IgD-negative memory B cell (primary cell): ENCODE measurements at regions not wholly inside any gene's neighbourhood (a gene's known extent, or its start where the extent isn't known, plus 50 kb on each side); places are given as distances from the start of the nearest gene placed in this dataset.

ENCODE experiments used
- H3K27ac Mint-ChIP-seq, 3 donors: one replicate each; pipeline ENCODE4 v1.8.0; 2020 to 2022; ENCODE audit warnings: mild to moderate bottlenecking in 3 of 3, mixed read lengths in 3 of 3, moderate library complexity in 1 of 3
- H3K27me3 Mint-ChIP-seq: one replicate; pipeline ENCODE4 v1.8.0; 2021; ENCODE audit warnings: mixed read lengths
- H3K36me3 Mint-ChIP-seq: one replicate; pipeline ENCODE4 v1.8.0; 2020; ENCODE audit warnings: mild to moderate bottlenecking, mixed read lengths
- H3K4me1 Mint-ChIP-seq, 3 donors: one replicate each; pipeline ENCODE4 v1.8.0; 2020 to 2022; ENCODE audit warnings: mixed read lengths in 3 of 3, mild to moderate bottlenecking in 1 of 3
- H3K4me3 Mint-ChIP-seq, 4 donors: one replicate each; pipeline ENCODE4 v1.8.0; 2020 to 2022; ENCODE audit warnings: mild to moderate bottlenecking in 4 of 4, mixed read lengths in 4 of 4, moderate library complexity in 3 of 4
- H3K9me3 Mint-ChIP-seq, 3 donors: one replicate each; pipeline ENCODE4 v1.8.0; 2020 to 2021; ENCODE audit warnings: mixed read lengths in 3 of 3, mild to moderate bottlenecking in 1 of 3

GRCh38 chr20:57809149-57809548 is 99.3 kb upstream of the PMEPA1 start:
- Mint-ChIP-seq H3K4me1 (no peaks in the 10 kb centered on the region), H3K4me3 (no peak overlapping the region), H3K27me3 (peaks cover 15% of the 10 kb centered on the region), H3K27ac (no peak overlapping the region), H3K9me3 (no peaks in the 10 kb centered on the region), H3K36me3 (peaks cover 1% of the 10 kb centered on the region)

GRCh38 chr20:57808264-57809070 is 98.7 kb upstream of the PMEPA1 start:
- Mint-ChIP-seq H3K27me3 (peaks cover 9% of the 10 kb centered on the region), H3K9me3 (no peaks in the 10 kb centered on the region), H3K4me1 (no peaks in the 10 kb centered on the region), H3K27ac (no peak overlapping the region), H3K36me3 (peaks cover 1% of the 10 kb centered on the region), H3K4me3 (no peak overlapping the region)

GRCh38 chr20:57807401-57808263 is 97.8 kb upstream of the PMEPA1 start:
- Mint-ChIP-seq H3K27me3 (peaks cover 9% of the 10 kb centered on the region), H3K4me3 (no peak overlapping the region), H3K9me3 (no peaks in the 10 kb centered on the region), H3K27ac (no peak overlapping the region), H3K36me3 (peaks cover 1% of the 10 kb centered on the region), H3K4me1 (no peaks in the 10 kb centered on the region)

GRCh38 chr20:57806975-57807374 is 97.2 kb upstream of the PMEPA1 start:
- no peak overlapping the region for H3K27ac Mint-ChIP-seq
- H3K4me1 Mint-ChIP-seq = peaks cover 0 to 2% (median 1%) of the 10 kb centered on the region in 3 donors

GRCh38 chr20:57806476-57806875 is 96.7 kb upstream of the PMEPA1 start:
- Mint-ChIP-seq H3K27ac (no peak overlapping the region), H3K36me3 (peaks cover 1% of the 10 kb centered on the region), H3K4me3 (no peak overlapping the region), H3K27me3 (peaks cover 9% of the 10 kb centered on the region), H3K9me3 (no peaks in the 10 kb centered on the region), H3K4me1 (peaks cover 0 to 2% (median 1%) of the 10 kb centered on the region in 3 donors)

More at GRCh38 chr20:57806975-57807374, 97.2 kb upstream of the PMEPA1 start:
- no peaks in the 10 kb centered on the region for H3K9me3 Mint-ChIP-seq
- H3K36me3 Mint-ChIP-seq = peaks cover 1% of the 10 kb centered on the region
- H3K4me3 Mint-ChIP-seq = no peak overlapping the region
- peaks cover 9% of the 10 kb centered on the region for H3K27me3 Mint-ChIP-seq

DNA sequence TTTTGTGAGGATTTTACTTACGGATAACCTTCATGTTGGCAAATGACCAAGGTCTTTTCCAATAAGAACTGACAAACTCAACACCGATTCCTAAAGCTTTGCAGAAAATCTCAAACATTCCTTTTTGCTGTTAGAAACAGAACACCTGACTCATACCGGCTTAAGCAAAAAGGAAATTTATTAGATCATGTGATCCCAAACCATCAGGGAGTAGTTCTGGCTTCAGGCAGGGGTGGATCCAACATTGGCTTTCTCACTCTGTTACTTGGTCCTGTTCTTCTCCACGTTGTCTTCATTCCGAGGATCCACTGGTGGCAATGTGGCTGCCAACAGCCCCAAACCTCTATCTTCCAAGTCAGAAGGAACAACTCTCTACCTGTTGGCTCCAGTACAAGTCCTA is 95.9 kb upstream of the PMEPA1 start:
- Mint-ChIP-seq H3K27me3 (peaks cover 11% of the 10 kb centered on the region), H3K27ac (no peak overlapping the region), H3K4me1 (peaks cover 0 to 2% (median 1%) of the 10 kb centered on the region in 3 donors), H3K9me3 (no peaks in the 10 kb centered on the region), H3K4me3 (no peak overlapping the region), H3K36me3 (peaks cover 1% of the 10 kb centered on the region)

- H3K27ac Mint-ChIP-seq = no peak overlapping the region
- H3K4me3 Mint-ChIP-seq = no peak overlapping the region
- H3K9me3 Mint-ChIP-seq = no peaks in the 10 kb centered on the region
- peaks cover 11% of the 10 kb centered on the region for H3K27me3 Mint-ChIP-seq
- peaks cover 1% of the 10 kb centered on the region for H3K36me3 Mint-ChIP-seq
- H3K4me1 Mint-ChIP-seq = peaks cover 0 to 2% (median 1%) of the 10 kb centered on the region in 3 donors
Measured at GRCh38 chr20:57804470-57805250, 94.8 kb upstream of the PMEPA1 start.

DNA sequence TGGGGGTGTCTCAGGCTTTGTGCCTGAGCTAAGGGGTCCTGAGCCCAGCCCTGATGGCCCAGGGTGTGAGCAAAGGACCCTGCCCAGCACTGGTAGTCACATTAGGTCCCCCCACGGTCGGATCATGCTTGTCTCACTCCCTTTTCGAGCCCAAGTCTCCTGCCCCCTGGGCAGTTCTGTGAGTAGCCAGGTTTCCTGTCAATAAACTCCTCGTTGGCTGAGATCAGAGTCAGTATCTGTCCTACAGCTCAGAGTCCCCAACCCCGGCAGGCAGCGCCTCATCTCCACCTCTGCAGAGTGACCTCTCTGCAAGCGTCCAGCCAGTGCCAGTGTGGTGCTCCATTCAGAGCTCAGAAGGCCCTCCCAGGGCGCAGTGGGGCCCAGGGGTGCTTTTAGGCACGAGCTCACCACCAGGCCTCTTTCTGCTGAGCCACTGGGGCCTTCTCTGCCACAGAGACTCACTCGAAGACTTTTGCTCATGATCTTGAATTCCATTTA is 93.7 kb upstream of the PMEPA1 start:
- Mint-ChIP-seq H3K27me3 (peaks cover 11% of the 10 kb centered on the region), H3K4me3 (no peak overlapping the region), H3K9me3 (no peaks in the 10 kb centered on the region), H3K27ac (no peak overlapping the region), H3K4me1 (peaks cover 0 to 2% (median 1%) of the 10 kb centered on the region in 3 donors), H3K36me3 (peaks cover 1% of the 10 kb centered on the region)

- H3K27me3 Mint-ChIP-seq = peaks cover 11% of the 10 kb centered on the region
- no peak overlapping the region for H3K4me3 Mint-ChIP-seq
- no peak overlapping the region for H3K27ac Mint-ChIP-seq
- H3K9me3 Mint-ChIP-seq = no peaks in the 10 kb centered on the region
- H3K36me3 Mint-ChIP-seq = peaks cover 1% of the 10 kb centered on the region
- peaks cover 0 to 2% (median 1%) of the 10 kb centered on the region in 3 donors for H3K4me1 Mint-ChIP-seq
Measured at GRCh38 chr20:57802765-57803507, 93.1 kb upstream of the PMEPA1 start.

DNA sequence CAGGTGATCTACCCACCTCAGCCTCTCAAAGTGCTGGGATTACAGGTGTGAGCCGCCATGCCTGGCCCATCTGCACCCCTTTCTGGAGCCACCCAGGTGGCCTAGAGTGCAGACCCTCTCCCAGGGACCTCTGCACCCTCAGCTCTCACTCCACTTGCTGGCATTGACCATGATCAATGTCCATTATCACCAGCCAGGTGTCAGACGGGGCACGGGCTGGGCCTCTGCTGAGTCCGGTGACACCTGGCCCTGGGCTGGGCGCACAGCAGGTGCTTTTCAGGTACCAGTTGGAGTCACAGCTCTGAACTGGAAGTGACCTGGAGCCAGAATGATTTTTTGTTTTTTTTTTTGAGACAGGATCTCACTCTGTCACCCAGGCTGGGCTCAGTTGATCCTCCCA is 91.8 kb upstream of the PMEPA1 start:
- Mint-ChIP-seq H3K4me1 (peaks cover 0 to 2% (median 1%) of the 10 kb centered on the region in 3 donors), H3K4me3 (no peak overlapping the region), H3K27ac (no peak overlapping the region), H3K9me3 (no peaks in the 10 kb centered on the region), H3K27me3 (peaks cover 5% of the 10 kb centered on the region), H3K36me3 (no peaks in the 10 kb centered on the region)

DNA sequence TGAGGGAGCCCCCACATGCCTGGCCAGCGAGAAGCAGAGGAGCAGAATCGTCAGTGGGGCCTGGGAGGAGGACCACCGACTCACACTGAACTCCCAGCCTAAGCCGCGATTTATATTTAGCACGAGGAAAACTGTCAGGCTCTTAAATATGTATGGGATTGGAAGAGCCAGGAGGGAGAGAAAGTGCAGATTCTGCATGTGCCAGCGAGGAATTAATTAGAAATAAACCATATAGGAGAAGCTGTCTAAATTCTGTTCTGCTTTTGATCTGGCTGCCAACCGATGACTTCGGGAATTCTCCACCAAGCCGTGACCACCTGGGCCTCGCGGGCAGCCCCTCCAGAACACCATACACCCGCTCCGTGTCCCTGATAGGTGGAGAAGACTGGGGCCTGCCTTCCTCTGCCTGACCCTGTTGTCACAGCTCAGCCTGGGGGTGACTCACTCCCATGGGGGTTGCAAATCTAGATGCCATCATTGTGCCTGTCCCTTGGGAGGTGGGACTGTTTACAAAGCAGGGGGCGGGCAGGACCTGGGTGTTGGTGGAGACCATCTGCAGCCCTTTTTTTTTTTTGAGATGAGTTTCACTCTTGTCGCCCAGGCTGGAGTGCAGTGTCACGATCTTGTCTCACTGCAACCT is 91.1 kb upstream of the PMEPA1 start:
- Mint-ChIP-seq H3K27me3 (peaks cover 5% of the 10 kb centered on the region), H3K27ac (no peak overlapping the region), H3K4me3 (no peak overlapping the region), H3K36me3 (peaks cover 3% of the 10 kb centered on the region), H3K9me3 (no peaks in the 10 kb centered on the region), H3K4me1 (peaks cover 0 to 2% (median 1%) of the 10 kb centered on the region in 3 donors)

- no peak overlapping the region for H3K4me3 Mint-ChIP-seq
Measured at GRCh38 chr20:57797401-57797800, 87.6 kb upstream of the PMEPA1 start.

GRCh38 chr20:57795977-57796560 is 86.3 kb upstream of the PMEPA1 start:
- H3K9me3 Mint-ChIP-seq = no peaks in the 10 kb centered on the region
- H3K4me1 Mint-ChIP-seq = no peaks in the 10 kb centered on the region
- H3K4me3 Mint-ChIP-seq = no peak overlapping the region
- no peak overlapping the region for H3K27ac Mint-ChIP-seq
- peaks cover 3% of the 10 kb centered on the region for H3K36me3 Mint-ChIP-seq
- peaks cover 7% of the 10 kb centered on the region for H3K27me3 Mint-ChIP-seq

More at GRCh38 chr20:57797401-57797800, 87.6 kb upstream of the PMEPA1 start:
- Mint-ChIP-seq H3K4me1 (peaks cover 0 to 2% (median 1%) of the 10 kb centered on the region in 3 donors), H3K9me3 (no peaks in the 10 kb centered on the region), H3K27me3 (peaks cover 4% of the 10 kb centered on the region), H3K27ac (no peak overlapping the region), H3K36me3 (peaks cover 3% of the 10 kb centered on the region)
